ENCODE measurements at regions not wholly inside any gene's neighbourhood (a gene's known extent, or its start where the extent isn't known, plus 50 kb on each side); places are given as distances from the start of the nearest gene placed in this dataset.

DNA sequence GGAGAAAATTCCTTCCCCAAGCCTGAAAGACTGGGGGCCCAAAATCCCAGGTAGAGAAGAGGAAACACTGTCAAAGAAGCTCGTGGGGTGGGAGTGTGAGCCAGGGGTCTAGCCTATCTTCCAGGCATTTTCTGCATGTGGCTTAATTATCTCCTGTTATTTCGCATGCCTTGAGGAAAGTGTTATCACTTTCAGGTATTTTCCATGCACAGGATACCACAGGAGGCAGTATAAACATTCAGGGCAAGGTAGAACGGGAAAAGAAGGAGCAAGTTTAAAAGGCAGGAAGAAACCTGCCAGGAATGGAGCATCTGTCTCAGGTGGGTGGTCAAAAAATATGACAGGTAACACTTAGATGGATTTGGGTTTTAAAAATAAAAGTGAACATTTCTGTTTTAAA lies 575.3 kb upstream of the ZNF385D start (continued):
- TF ChIP-seq CHD2 (IDR thresholded peaks at IDR 0.05; ENCODE audit: low read length, partially characterized antibody) (no peak), GATA3 (IDR thresholded peaks at IDR 0.05; ENCODE audit: borderline replicate concordance) (no peak), KDM5A (IDR thresholded peaks at IDR 0.05) (no peak), RARB (CRISPR knock-in tag; IDR thresholded peaks at IDR 0.05) (no peak), ZFP36 (IDR thresholded peaks at IDR 0.05; ENCODE audit: borderline replicate concordance, partially characterized antibody) (no peak)
- TF ChIP-seq, protein P1, sequence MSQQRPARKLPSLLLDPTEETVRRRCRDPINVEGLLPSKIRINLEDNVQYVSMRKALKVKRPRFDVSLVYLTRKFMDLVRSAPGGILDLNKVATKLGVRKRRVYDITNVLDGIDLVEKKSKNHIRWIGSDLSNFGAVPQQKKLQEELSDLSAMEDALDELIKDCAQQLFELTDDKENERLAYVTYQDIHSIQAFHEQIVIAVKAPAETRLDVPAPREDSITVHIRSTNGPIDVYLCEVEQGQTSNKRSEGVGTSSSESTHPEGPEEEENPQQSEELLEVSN (IDR thresholded peaks at IDR 0.05; ENCODE audit: borderline replicate concordance, low read depth): no peak
- TF ChIP-seq, protein P2, sequence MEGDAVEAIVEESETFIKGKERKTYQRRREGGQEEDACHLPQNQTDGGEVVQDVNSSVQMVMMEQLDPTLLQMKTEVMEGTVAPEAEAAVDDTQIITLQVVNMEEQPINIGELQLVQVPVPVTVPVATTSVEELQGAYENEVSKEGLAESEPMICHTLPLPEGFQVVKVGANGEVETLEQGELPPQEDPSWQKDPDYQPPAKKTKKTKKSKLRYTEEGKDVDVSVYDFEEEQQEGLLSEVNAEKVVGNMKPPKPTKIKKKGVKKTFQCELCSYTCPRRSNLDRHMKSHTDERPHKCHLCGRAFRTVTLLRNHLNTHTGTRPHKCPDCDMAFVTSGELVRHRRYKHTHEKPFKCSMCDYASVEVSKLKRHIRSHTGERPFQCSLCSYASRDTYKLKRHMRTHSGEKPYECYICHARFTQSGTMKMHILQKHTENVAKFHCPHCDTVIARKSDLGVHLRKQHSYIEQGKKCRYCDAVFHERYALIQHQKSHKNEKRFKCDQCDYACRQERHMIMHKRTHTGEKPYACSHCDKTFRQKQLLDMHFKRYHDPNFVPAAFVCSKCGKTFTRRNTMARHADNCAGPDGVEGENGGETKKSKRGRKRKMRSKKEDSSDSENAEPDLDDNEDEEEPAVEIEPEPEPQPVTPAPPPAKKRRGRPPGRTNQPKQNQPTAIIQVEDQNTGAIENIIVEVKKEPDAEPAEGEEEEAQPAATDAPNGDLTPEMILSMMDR (IDR thresholded peaks at IDR 0.05): no peak

GRCh38 chr3:22334996-22335395 lies 584.0 kb upstream of the ZNF385D start:
- Histone ChIP-seq H3K4me1 (no peaks in the 10 kb centered on the region), H3K27ac (no peak overlapping the region), H3K4me2 (no peak overlapping the region), H3K9me3 (no peaks in the 10 kb centered on the region), H3K4me3 (no peak overlapping the region)
- WGBS (ENCODE audit: missing lambda C conversion rate): 0% methylated on average over 1 of the region's 1 CpG
- ChIA-PET POLR2A (no interaction called here), CTCF (no interaction called here)
- DNase-seq (ENCODE audit: low read depth in 1 of 2, low spot score in 1 of 2) (no peak), FAIRE-seq (no peak), ATAC-seq (no peak)
- TF ChIP-seq USF2 (IDR thresholded peaks at IDR 0.05): no peak
- TF ChIP-seq ESRRA (IDR thresholded peaks at IDR 0.05; ENCODE audit: borderline replicate concordance, low read length): no peak
- TF ChIP-seq NR3C1 (IDR thresholded peaks at IDR 0.05): no peak
- no peak for TF ChIP-seq PBX3 (IDR thresholded peaks at IDR 0.05)
- TF ChIP-seq, protein P1 (IDR thresholded peaks at IDR 0.05; ENCODE audit: borderline replicate concordance, low read depth): no peak
- no peak for TF ChIP-seq SREBF2 (IDR thresholded peaks at IDR 0.05)
- TF ChIP-seq ZNF302 (CRISPR knock-in tag; IDR thresholded peaks at IDR 0.05): no peak
- TF ChIP-seq KDM5A (IDR thresholded peaks at IDR 0.05): no peak
- no peak for TF ChIP-seq JUN (IDR thresholded peaks at IDR 0.05)
- no peak for TF ChIP-seq TFCP2L1 (CRISPR knock-in tag; IDR thresholded peaks at IDR 0.05)
- no peak for TF ChIP-seq NFE2L2 (conservative IDR thresholded peaks at IDR 0.05; ENCODE audit: low read length)
- no peak for TF ChIP-seq SMC3 (IDR thresholded peaks at IDR 0.05)
- no peak for TF ChIP-seq HES2 (IDR thresholded peaks at IDR 0.05)
- TF ChIP-seq CEBPB (IDR thresholded peaks at IDR 0.05): no peak
- TF ChIP-seq HOXB13 (CRISPR knock-in tag; IDR thresholded peaks at IDR 0.05; ENCODE audit: low read depth): no peak
- no peak for TF ChIP-seq RCOR1 (IDR thresholded peaks at IDR 0.05; ENCODE audit: low read depth, low read length)
- TF ChIP-seq EHMT2 (IDR thresholded peaks at IDR 0.05; ENCODE audit: low read depth): no peak
- no peak for TF ChIP-seq PHF8 (IDR thresholded peaks at IDR 0.05; ENCODE audit: borderline replicate concordance, low read depth)
- no peak for TF ChIP-seq GATA3 (IDR thresholded peaks at IDR 0.05; ENCODE audit: borderline replicate concordance)
- TF ChIP-seq RARB (CRISPR knock-in tag; IDR thresholded peaks at IDR 0.05): no peak
